ENCODE measurements at regions not wholly inside any gene's neighbourhood (a gene's known extent, or its start where the extent isn't known, plus 50 kb on each side); places are given as distances from the start of the nearest gene placed in this dataset.

- DNase-seq = no peak
- TF ChIP-seq POLR2A (IDR thresholded peaks at IDR 0.05; ENCODE audit: low read length) = no peak
Measured at GRCh38 chr4:147396105-147396504, 84.8 kb upstream of the EDNRA start.

GRCh38 chr4:147398556-147398955, 82.3 kb upstream of the EDNRA start:
- DNase-seq = no peak
- no peak for TF ChIP-seq POLR2A (IDR thresholded peaks at IDR 0.05; ENCODE audit: low read length)
- TF ChIP-seq GATA1 (IDR thresholded peaks at IDR 0.05; ENCODE audit: low read depth, low read length) = no peak

- TF ChIP-seq POLR2A (IDR thresholded peaks at IDR 0.05; ENCODE audit: low read length) = no peak
- no peak for TF ChIP-seq GATA1 (IDR thresholded peaks at IDR 0.05; ENCODE audit: low read depth, low read length)
- no peak for DNase-seq
Measured at GRCh38 chr4:147400721-147401120, 80.2 kb upstream of the EDNRA start.

- DNase-seq = no peak
- no peak for TF ChIP-seq POLR2A (IDR thresholded peaks at IDR 0.05; ENCODE audit: low read length)
- no peak for TF ChIP-seq GATA1 (IDR thresholded peaks at IDR 0.05; ENCODE audit: low read depth, low read length)
Measured at GRCh38 chr4:147401221-147401620, 79.7 kb upstream of the EDNRA start.

GRCh38 chr4:147407261-147408045, 73.4 kb upstream of the EDNRA start:
- DNase-seq = peak in 1 of 2 experiments; percentile 7
- TF ChIP-seq GATA1 (IDR thresholded peaks at IDR 0.05; ENCODE audit: low read depth, low read length) (no peak), POLR2A (IDR thresholded peaks at IDR 0.05; ENCODE audit: low read length) (no peak)

- no peak for DNase-seq
- TF ChIP-seq GATA1 (IDR thresholded peaks at IDR 0.05; ENCODE audit: low read depth, low read length) = no peak
- TF ChIP-seq POLR2A (IDR thresholded peaks at IDR 0.05; ENCODE audit: low read length) = no peak
Measured at GRCh38 chr4:147408189-147408588, 72.7 kb upstream of the EDNRA start.

GRCh38 chr4:147409350-147409749, 71.5 kb upstream of the EDNRA start:
- TF ChIP-seq GATA1 (IDR thresholded peaks at IDR 0.05; ENCODE audit: low read depth, low read length) (no peak), POLR2A (IDR thresholded peaks at IDR 0.05; ENCODE audit: low read length) (no peak)
- no peak for DNase-seq

GRCh38 chr4:147418226-147418625, 62.7 kb upstream of the EDNRA start:
- DNase-seq = no peak
- TF ChIP-seq GATA1 (IDR thresholded peaks at IDR 0.05; ENCODE audit: low read depth, low read length) (no peak), POLR2A (IDR thresholded peaks at IDR 0.05; ENCODE audit: low read length) (no peak)

GRCh38 chr4:147421456-147421855, 59.4 kb upstream of the EDNRA start:
- no peak for DNase-seq
- TF ChIP-seq POLR2A (IDR thresholded peaks at IDR 0.05; ENCODE audit: low read length) (no peak), GATA1 (IDR thresholded peaks at IDR 0.05; ENCODE audit: low read depth, low read length) (no peak)

GRCh38 chr4:147423229-147423628, 57.7 kb upstream of the EDNRA start:
- no peak for DNase-seq
- TF ChIP-seq GATA1 (IDR thresholded peaks at IDR 0.05; ENCODE audit: low read depth, low read length) = no peak
- no peak for TF ChIP-seq POLR2A (IDR thresholded peaks at IDR 0.05; ENCODE audit: low read length)

- no peak for DNase-seq
- TF ChIP-seq GATA1 (IDR thresholded peaks at IDR 0.05; ENCODE audit: low read depth, low read length) = no peak
- no peak for TF ChIP-seq POLR2A (IDR thresholded peaks at IDR 0.05; ENCODE audit: low read length)
Measured at GRCh38 chr4:147425019-147425418, 55.9 kb upstream of the EDNRA start.

- TF ChIP-seq GATA1 (IDR thresholded peaks at IDR 0.05; ENCODE audit: low read depth, low read length) (no peak), POLR2A (IDR thresholded peaks at IDR 0.05; ENCODE audit: low read length) (no peak)
- no peak for DNase-seq
Measured at GRCh38 chr4:147428583-147428982, 52.3 kb upstream of the EDNRA start.

GRCh38 chr4:147430111-147430510, 50.8 kb upstream of the EDNRA start:
- no peak for TF ChIP-seq GATA1 (IDR thresholded peaks at IDR 0.05; ENCODE audit: low read depth, low read length)
- no peak for TF ChIP-seq POLR2A (IDR thresholded peaks at IDR 0.05; ENCODE audit: low read length)
- no peak for DNase-seq

All from erythroblast (primary cell).